ENCODE measurements at regions not wholly inside any gene's neighbourhood (a gene's known extent, or its start where the extent isn't known, plus 50 kb on each side); places are given as distances from the start of the nearest gene placed in this dataset.

- TF ChIP-seq JUND (IDR thresholded peaks at IDR 0.05) (no peak), TAF1 (IDR thresholded peaks at IDR 0.05; ENCODE audit: borderline replicate concordance, low read depth, low read length) (no peak)
Measured at GRCh38 chr21:8989261-8989711, 1532.1 kb upstream of the TPTE start.

Data from SK-N-SH (cell line).